Endodermal cell (in vitro differentiated cells): ENCODE measurements at regions not wholly inside any gene's neighbourhood (a gene's known extent, or its start where the extent isn't known, plus 50 kb on each side); places are given as distances from the start of the nearest gene placed in this dataset.

Experiments used
- DNase-seq: peaks from one replicate; pipeline ENCODE4 v3.0.0-alpha.2; 2017
- H3K27ac ChIP-seq: 2 replicates; pipeline ENCODE4 v1.5.1; 2013; ENCODE audit warnings: mild to moderate bottlenecking, low read depth, low read length, moderate library complexity
- H3K27me3 ChIP-seq: 2 replicates; pipeline ENCODE4 v1.6.1; 2013; ENCODE audit warnings: mild to moderate bottlenecking, low read length, moderate library complexity; ENCODE audit not compliant: insufficient read depth, control insufficient read depth, poor library complexity, severe bottlenecking
- H3K36me3 ChIP-seq: 2 replicates; pipeline ENCODE4 v1.7.0; 2013; ENCODE audit warnings: mild to moderate bottlenecking, low read length, moderate library complexity; ENCODE audit not compliant: control insufficient read depth, insufficient read depth
- H3K4me1 ChIP-seq: one replicate; pipeline ENCODE4 v1.7.0; 2013; ENCODE audit warnings: low read length; ENCODE audit not compliant: control insufficient read depth, insufficient read depth
- H3K4me3 ChIP-seq: 2 replicates; pipeline ENCODE4 v1.5.1; 2013; ENCODE audit warnings: mild to moderate bottlenecking, low read length, moderate library complexity
- H3K9ac ChIP-seq: 2 replicates; pipeline ENCODE4 v1.6.1; 2013; ENCODE audit warnings: mild to moderate bottlenecking, low read length, moderate library complexity; ENCODE audit not compliant: poor library complexity, severe bottlenecking; ENCODE audit errors: extremely low read depth
- H3K9me3 ChIP-seq: 2 replicates; pipeline ENCODE4 v1.6.1; 2013; ENCODE audit warnings: mild to moderate bottlenecking, low read length, moderate library complexity; ENCODE audit not compliant: control insufficient read depth
- H3K27ac Mint-ChIP-seq: 2 replicates; pipeline ENCODE4 v1.8.0; 2020; ENCODE audit warnings: mixed read lengths
- H3K27me3 Mint-ChIP-seq: 2 replicates; pipeline ENCODE4 v1.8.0; 2021; ENCODE audit warnings: mild to moderate bottlenecking, mixed read lengths; ENCODE audit not compliant: insufficient read depth
- H3K36me3 Mint-ChIP-seq: 2 replicates; pipeline ENCODE4 v1.8.0; 2020; ENCODE audit warnings: low read depth, mixed read lengths
- H3K4me1 Mint-ChIP-seq: 2 replicates; pipeline ENCODE4 v1.8.0; 2020; ENCODE audit warnings: mixed read lengths
- H3K4me3 Mint-ChIP-seq: 2 replicates; pipeline ENCODE4 v1.8.0; 2020; ENCODE audit warnings: mild to moderate bottlenecking, moderate library complexity, mixed read lengths
- H3K9me3 Mint-ChIP-seq: 2 replicates; pipeline ENCODE4 v1.8.0; 2020; ENCODE audit warnings: mild to moderate bottlenecking, mixed read lengths
- CTCF ChIP-seq: fragments of 200-600 bp; sonication (generic); conservative IDR thresholded peaks from 2 replicates; pipeline ENCODE4 v1.5.0; 2021; ENCODE audit warnings: antibody characterized with exemption, mild to moderate bottlenecking
- WGBS, 2 experiments: methylation state at CpG; one replicate each; pipeline versions ENCODE4 v1.1.5 to v1.1.7; 2013; ENCODE audit warnings: missing lambda C conversion rate in 2 of 2, mixed read lengths in 1 of 2; ENCODE audit not compliant: insufficient coverage in 1 of 2, insufficient read length in 1 of 2; 5-methylcytosine and 5-hydroxymethylcytosine counted together

- Histone ChIP-seq H3K27ac (no peak overlapping the region), H3K4me1 (peaks cover 8% of the 10 kb centered on the region), H3K36me3 (no peaks in the 10 kb centered on the region), H3K9me3 (no peaks in the 10 kb centered on the region), H3K4me3 (no peak overlapping the region), H3K9ac (no peak overlapping the region), H3K27me3 (no peaks in the 10 kb centered on the region)
- Mint-ChIP-seq H3K4me3 (no peak overlapping the region), H3K4me1 (peaks cover 12% of the 10 kb centered on the region), H3K27me3 (no peaks in the 10 kb centered on the region), H3K27ac (no peak overlapping the region), H3K36me3 (no peaks in the 10 kb centered on the region), H3K9me3 (peaks cover 2% of the 10 kb centered on the region)
- no peak for TF ChIP-seq CTCF
- no peak for DNase-seq
- WGBS, 2 experiments, result 50% methylated on average over 1 of the region's 1 CpG; no CpG with 5 or more reads in 1 of the 2 experiments
Observed at GRCh38 chr2:18918280-18918679, 328.9 kb upstream of the NT5C1B start.

- Mint-ChIP-seq H3K27ac (no peak overlapping the region), H3K4me3 (no peak overlapping the region), H3K4me1 (peaks cover 22% of the 10 kb centered on the region), H3K9me3 (peaks cover 2% of the 10 kb centered on the region), H3K36me3 (no peaks in the 10 kb centered on the region), H3K27me3 (no peaks in the 10 kb centered on the region)
- H3K27ac ChIP-seq, result peak overlapping the region; percentile 9
- no peaks in the 10 kb centered on the region for H3K9me3 ChIP-seq
- H3K9ac ChIP-seq, result no peak overlapping the region
- H3K27me3 ChIP-seq, result no peaks in the 10 kb centered on the region
- 11 to 14% methylated on average over 1 of the region's 1 CpG for WGBS, 2 experiments
- peaks cover 13% of the 10 kb centered on the region for H3K4me1 ChIP-seq
- TF ChIP-seq CTCF, result no peak
- H3K36me3 ChIP-seq, result no peaks in the 10 kb centered on the region
- DNase-seq, result no peak
- H3K4me3 ChIP-seq, result no peak overlapping the region
Observed at GRCh38 chr2:18915227-18915626, 325.9 kb upstream of the NT5C1B start.

GRCh38 chr2:18913512-18913911 lies 324.1 kb upstream of the NT5C1B start:
- Histone ChIP-seq H3K36me3 (no peaks in the 10 kb centered on the region), H3K4me1 (peaks cover 13% of the 10 kb centered on the region), H3K4me3 (no peak overlapping the region), H3K9me3 (no peaks in the 10 kb centered on the region), H3K27me3 (no peaks in the 10 kb centered on the region), H3K9ac (no peak overlapping the region), H3K27ac (no peak overlapping the region)
- Mint-ChIP-seq H3K27me3 (no peaks in the 10 kb centered on the region), H3K4me3 (no peak overlapping the region), H3K27ac (no peak overlapping the region), H3K9me3 (peaks cover 2% of the 10 kb centered on the region), H3K4me1 (peaks cover 22% of the 10 kb centered on the region), H3K36me3 (no peaks in the 10 kb centered on the region)
- 96% methylated on average over 3 of the region's 3 CpGs; no CpG with 5 or more reads in 1 of the 2 experiments for WGBS, 2 experiments
- no peak for TF ChIP-seq CTCF
- no peak for DNase-seq
